Cerebellar cortex (tissue), 1 donor: ENCODE measurements at regions not wholly inside any gene's neighbourhood (a gene's known extent, or its start where the extent isn't known, plus 50 kb on each side); places are given as distances from the start of the nearest gene placed in this dataset.

Experiments
- DNase-seq: peaks from one replicate; pipeline ENCODE4 v3.0.0-alpha.2; 2015; ENCODE audit warnings: low spot score

GRCh38 chr16:54412037-54412436 lies 125.5 kb upstream of the IRX3 start:
- DNase-seq: peak; percentile 5

DNA sequence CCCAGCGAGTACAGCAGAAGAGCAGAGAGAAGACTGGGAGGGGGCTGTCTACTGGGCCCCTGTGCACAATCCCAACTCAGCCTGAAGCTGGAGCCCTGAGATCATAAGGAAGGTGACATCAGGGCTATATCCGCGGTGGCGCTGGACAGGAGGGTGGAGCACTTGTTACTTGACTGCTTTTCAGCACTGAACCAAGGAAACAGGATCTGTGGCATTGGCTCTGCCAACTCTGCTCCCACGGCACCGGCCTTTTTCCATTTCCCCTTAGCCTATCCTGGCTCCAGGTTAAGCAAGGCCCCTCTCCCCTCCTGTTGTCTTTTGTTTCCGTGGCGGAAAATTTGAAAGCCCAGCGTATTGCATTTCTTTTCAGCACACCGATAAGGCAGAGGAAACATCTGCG lies 125.0 kb upstream of the IRX3 start:
- peak; percentile 4 for DNase-seq

GRCh38 chr16:54409982-54410381 lies 123.4 kb upstream of the IRX3 start:
- no peak for DNase-seq

DNA sequence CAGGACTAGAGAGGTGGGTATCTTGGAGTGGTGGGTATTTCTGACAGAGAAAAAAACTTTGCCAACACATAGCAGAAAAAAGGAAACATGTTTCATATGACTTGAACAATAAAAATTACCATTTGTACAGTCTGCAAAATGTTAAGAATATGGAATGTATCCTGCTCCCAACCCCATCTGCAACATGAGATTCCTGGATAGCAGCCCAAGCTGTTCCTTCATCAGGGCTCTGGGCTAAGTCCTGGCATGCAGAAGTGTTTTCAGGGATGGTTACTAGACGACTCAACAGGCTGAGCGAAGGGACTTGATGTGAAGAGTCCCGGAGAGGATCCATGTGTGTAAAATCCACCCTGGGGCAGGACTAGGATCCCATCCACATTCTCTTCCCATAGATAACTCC lies 121.0 kb upstream of the IRX3 start:
- DNase-seq: no peak

DNA sequence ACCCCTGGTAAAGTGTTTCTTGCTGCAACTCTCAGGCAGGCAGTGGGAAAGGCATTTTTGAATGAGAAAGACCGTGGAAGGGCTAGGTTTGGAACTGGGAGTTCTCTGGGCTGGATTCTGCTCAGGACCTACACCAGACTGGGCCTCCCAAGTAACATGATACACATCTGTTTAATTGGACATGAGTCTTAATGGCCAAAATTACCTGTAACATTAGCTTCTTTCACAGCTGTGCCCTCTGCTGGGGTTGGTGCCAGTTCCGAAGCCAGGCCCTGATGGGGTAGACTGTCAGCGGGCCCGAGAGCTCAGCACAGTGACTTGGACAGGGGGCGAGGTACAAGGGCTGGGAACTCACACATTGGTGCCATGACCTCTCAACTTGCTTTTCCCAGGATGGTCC lies 118.9 kb upstream of the IRX3 start:
- no peak for DNase-seq

GRCh38 chr16:54403580-54403979 lies 117.0 kb upstream of the IRX3 start:
- no peak for DNase-seq

DNA sequence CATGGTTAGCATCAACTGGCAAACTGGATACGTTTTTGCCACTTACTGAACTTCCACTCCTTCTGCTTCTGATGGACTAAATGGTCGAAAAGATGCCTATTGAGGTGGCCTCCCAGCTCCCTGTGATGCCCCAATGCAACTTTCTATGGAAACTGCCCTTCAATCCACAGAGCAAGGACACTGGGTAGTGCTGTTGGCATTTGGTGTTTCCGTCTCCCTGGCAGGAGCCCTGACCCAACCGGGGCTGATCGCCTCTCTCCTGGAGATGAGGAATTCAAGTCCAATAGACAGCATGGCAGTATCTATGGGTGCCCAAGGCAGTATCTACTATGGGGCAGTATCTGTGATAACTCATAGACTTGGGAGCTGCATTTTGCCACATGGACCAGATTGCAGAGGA lies 116.3 kb upstream of the IRX3 start:
- DNase-seq: no peak

DNA sequence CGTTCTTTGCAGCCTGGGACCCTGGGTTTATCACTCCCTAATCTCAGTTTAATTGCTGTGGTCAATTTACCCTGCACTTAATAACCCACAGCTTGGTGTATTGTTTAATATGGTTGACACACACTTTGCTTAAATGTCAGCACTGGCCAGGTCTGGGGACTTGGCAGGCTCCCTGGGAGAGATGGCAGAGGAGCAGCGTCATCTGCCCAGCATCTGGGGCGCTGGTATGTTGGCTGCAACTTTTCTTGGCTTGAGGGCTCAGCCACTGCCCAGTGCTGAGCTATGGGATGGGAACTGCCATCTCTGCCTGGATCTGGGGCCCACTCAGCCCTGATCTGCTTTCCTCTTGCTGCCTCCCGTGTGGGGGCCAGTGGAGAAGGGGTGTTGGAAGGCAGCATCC lies 115.7 kb upstream of the IRX3 start:
- no peak for DNase-seq

- no peak for DNase-seq
These were observed 113.7 kb upstream of the IRX3 start for GRCh38 chr16:54400261-54400660.

- DNase-seq: no peak
These were observed 112.4 kb upstream of the IRX3 start for GRCh38 chr16:54398986-54399385.

- DNase-seq: no peak
These were observed 111.3 kb upstream of the IRX3 start for GRCh38 chr16:54397838-54398237.

DNA sequence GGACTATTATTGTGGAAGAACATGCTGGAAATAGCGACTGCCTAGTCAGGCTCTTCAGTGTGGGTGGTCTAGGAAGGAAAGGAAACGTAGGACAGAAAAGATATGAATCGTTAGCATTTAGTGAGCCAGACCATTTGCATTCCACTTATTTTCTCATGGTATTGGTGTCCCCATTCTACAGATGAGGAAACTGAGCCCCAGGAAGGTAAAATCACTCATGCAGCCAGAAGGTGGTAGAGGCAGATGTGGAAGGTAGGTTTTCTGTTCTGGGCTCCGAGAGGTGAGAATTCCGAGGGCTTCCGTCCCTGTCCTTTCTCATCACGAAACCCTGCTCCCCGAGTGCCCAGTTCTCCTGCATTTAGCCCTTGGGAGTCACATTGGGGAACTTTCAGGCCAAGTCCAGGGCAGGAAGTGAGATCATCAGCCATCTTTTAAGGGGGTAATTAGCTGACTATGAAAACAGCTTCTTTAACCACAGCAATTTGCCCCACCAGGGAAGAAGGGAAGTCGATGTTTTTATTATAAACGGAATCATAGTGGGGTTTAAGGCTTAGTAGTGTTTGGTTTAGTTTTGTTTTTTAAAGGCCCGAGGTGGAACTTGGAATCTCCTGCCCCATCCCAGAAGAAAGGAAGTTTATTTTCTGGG lies 110.7 kb upstream of the IRX3 start:
- no peak for DNase-seq

DNA sequence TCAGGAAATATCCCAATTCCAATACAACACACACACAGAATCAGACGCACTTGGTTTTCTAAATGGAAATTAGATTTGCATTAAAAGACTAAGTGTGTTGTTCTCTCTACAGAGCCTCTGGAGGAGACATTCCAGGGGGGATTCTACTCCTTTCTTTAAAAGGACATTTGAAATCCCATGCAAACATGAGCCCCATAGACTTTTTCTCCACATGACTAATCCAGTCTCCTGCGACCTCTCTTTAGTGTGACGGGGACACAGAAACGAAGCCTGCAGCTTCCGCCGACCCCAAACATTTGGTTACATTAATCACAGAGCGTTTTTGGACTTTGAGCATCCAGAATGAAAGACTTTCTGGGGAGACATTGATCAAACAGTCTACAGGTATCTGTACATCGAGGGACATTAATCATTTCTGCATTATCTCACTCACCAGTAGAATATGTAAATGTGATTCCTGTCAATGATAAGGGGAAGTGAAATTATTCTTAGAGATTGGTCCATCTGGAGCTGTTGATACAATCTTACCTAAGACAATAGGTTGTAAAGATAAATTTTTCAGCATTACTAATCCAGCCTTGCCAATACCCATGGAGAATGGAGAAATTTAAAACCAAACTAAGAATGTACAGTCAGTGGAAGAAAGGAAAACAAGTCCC lies 103.4 kb upstream of the IRX3 start:
- no peak for DNase-seq

DNA sequence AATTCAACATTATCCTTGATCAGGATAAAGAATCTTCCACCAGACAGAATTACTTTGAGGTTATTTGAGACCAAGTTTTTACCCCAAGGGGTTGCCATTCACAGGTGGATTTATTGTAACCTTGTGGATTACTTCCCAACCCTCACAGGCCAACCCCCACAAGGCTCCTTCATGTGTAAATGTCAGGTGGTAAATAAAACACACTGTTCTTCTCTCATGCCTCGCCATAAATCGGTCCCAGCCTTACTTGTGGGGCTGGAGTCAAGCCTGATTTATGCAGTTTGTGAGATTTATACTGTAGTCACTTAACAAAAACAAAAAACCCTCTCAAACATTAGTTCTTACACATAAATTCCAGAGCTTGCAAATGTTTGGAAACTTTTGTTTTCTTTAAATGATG lies 98.6 kb upstream of the IRX3 start:
- no peak for DNase-seq

DNA sequence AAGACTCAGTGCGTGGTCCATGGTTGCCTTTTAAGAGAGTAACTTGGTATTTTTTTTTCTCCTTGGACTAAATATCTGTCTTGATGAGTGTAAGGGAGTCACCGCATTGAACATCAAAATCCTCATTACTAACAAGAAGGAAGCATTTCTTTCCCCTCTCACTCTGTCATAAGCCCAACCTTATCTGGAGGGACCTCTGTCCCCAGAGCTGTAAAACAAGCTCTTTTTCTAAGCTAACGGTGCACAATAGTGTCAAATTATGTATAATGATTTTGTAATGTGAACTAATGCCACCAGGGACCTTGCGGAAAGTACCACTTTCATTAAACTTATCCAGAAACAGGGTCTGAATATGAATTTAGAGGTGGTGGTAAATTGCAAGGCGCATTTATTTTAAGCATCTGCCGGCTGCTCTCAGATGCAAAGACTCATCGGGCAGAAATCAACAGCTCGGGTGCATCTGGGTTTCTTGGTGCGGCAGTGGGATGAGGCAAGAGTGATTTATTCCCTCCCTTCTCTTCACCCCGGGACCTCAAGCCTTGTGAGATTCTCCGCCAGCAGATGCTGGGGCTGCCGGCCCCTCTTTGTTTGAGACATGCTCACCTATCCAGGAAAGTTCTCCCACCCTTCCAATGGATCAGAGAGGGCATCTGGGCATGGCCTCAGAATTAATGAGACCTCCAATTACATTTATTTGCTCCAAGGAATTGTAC lies 95.2 kb upstream of the IRX3 start:
- no peak for DNase-seq

- DNase-seq: no peak
These were observed 88.5 kb upstream of the IRX3 start for GRCh38 chr16:54375071-54375470.

GRCh38 chr16:54373534-54374520 lies 87.2 kb upstream of the IRX3 start:
- DNase-seq: no peak

GRCh38 chr16:54370278-54371040 lies 83.9 kb upstream of the IRX3 start:
- DNase-seq: no peak

GRCh38 chr16:54369861-54370260 lies 83.3 kb upstream of the IRX3 start:
- DNase-seq: no peak

DNA sequence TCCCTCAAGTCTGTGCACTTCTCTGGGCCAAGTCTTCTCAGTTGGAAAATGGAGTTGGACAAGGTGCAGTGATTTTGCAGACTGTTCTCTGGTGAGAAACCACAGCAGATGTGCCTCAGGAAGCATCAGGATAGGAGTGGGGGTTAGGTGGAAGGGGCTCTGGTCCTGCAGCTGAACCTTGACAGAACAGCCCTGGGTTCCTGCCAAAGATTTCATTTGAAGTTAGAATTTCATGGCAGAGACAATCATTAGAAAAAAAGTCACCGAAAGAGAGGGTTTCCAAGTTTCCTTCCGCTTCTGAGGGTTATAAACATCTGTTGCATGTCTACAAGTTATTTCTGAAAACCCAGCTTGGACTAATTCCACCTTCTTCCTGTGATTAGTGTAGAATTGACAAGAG lies 80.4 kb upstream of the IRX3 start:
- DNase-seq: no peak

DNA sequence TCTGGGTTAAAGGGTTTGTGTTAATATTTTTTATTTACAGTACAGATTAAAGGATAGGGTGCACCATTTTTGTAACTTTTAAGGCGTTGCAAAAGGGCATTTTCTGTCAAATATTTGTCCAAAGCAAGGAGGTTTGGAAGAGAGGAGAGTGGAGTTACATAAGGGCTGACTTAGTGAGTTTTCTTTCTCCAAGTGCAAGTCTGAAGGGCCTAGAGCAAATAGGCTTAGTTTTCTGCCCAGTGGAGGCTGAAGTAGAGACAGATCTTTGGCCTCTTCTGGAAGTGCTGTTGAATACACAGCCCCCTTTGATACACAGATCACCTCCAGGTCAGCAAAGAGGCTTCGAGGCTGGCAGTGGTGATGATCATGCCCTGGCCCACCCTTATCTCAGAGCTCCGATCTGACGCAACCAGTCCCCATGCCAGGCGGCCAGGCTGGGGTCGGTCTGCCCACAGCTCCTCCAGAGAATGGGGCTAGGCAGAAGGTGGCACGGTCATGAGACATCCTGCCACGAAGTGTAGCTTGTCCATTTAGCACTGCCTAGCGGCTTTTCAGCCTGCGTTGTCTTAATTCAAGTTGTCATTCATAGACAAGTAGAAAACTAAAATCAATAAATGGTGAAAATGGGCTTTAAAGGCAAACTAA lies 79.5 kb upstream of the IRX3 start:
- no peak for DNase-seq
